ENCODE measurements at regions not wholly inside any gene's neighbourhood (a gene's known extent, or its start where the extent isn't known, plus 50 kb on each side); places are given as distances from the start of the nearest gene placed in this dataset.

DNA sequence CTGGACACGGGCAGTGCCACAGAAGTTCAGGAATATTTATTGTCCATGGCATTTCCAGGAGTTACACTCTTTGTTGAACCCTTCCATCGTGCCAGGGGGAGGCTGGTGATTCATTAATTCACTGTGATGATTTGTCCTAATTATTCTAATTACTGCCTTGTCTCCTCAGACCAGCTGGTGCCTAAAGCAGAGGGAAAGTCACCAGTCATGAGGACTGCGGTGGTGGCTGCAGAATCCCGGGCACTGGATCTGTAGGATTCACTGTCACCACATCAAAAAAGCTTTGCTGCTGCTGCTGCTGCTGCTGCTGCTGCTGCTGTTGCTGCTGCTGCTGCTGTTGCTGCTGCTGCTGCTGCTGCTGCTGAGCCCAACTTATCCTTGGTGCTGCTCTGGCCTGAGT is 908.2 kb downstream of the TSN start (continued):
- TF ChIP-seq, protein P1, sequence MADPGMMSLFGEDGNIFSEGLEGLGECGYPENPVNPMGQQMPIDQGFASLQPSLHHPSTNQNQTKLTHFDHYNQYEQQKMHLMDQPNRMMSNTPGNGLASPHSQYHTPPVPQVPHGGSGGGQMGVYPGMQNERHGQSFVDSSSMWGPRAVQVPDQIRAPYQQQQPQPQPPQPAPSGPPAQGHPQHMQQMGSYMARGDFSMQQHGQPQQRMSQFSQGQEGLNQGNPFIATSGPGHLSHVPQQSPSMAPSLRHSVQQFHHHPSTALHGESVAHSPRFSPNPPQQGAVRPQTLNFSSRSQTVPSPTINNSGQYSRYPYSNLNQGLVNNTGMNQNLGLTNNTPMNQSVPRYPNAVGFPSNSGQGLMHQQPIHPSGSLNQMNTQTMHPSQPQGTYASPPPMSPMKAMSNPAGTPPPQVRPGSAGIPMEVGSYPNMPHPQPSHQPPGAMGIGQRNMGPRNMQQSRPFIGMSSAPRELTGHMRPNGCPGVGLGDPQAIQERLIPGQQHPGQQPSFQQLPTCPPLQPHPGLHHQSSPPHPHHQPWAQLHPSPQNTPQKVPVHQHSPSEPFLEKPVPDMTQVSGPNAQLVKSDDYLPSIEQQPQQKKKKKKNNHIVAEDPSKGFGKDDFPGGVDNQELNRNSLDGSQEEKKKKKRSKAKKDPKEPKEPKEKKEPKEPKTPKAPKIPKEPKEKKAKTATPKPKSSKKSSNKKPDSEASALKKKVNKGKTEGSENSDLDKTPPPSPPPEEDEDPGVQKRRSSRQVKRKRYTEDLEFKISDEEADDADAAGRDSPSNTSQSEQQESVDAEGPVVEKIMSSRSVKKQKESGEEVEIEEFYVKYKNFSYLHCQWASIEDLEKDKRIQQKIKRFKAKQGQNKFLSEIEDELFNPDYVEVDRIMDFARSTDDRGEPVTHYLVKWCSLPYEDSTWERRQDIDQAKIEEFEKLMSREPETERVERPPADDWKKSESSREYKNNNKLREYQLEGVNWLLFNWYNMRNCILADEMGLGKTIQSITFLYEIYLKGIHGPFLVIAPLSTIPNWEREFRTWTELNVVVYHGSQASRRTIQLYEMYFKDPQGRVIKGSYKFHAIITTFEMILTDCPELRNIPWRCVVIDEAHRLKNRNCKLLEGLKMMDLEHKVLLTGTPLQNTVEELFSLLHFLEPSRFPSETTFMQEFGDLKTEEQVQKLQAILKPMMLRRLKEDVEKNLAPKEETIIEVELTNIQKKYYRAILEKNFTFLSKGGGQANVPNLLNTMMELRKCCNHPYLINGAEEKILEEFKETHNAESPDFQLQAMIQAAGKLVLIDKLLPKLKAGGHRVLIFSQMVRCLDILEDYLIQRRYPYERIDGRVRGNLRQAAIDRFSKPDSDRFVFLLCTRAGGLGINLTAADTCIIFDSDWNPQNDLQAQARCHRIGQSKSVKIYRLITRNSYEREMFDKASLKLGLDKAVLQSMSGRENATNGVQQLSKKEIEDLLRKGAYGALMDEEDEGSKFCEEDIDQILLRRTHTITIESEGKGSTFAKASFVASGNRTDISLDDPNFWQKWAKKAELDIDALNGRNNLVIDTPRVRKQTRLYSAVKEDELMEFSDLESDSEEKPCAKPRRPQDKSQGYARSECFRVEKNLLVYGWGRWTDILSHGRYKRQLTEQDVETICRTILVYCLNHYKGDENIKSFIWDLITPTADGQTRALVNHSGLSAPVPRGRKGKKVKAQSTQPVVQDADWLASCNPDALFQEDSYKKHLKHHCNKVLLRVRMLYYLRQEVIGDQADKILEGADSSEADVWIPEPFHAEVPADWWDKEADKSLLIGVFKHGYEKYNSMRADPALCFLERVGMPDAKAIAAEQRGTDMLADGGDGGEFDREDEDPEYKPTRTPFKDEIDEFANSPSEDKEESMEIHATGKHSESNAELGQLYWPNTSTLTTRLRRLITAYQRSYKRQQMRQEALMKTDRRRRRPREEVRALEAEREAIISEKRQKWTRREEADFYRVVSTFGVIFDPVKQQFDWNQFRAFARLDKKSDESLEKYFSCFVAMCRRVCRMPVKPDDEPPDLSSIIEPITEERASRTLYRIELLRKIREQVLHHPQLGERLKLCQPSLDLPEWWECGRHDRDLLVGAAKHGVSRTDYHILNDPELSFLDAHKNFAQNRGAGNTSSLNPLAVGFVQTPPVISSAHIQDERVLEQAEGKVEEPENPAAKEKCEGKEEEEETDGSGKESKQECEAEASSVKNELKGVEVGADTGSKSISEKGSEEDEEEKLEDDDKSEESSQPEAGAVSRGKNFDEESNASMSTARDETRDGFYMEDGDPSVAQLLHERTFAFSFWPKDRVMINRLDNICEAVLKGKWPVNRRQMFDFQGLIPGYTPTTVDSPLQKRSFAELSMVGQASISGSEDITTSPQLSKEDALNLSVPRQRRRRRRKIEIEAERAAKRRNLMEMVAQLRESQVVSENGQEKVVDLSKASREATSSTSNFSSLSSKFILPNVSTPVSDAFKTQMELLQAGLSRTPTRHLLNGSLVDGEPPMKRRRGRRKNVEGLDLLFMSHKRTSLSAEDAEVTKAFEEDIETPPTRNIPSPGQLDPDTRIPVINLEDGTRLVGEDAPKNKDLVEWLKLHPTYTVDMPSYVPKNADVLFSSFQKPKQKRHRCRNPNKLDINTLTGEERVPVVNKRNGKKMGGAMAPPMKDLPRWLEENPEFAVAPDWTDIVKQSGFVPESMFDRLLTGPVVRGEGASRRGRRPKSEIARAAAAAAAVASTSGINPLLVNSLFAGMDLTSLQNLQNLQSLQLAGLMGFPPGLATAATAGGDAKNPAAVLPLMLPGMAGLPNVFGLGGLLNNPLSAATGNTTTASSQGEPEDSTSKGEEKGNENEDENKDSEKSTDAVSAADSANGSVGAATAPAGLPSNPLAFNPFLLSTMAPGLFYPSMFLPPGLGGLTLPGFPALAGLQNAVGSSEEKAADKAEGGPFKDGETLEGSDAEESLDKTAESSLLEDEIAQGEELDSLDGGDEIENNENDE (IDR thresholded peaks at IDR 0.05; ENCODE audit: insufficient replicate concordance, low read length): no peak
- TF ChIP-seq HDAC2 (IDR thresholded peaks at IDR 0.05; ENCODE audit: borderline replicate concordance in 1 of 2, low read depth in 2 of 2, low read length in 2 of 2) (no peak), JUND (IDR thresholded peaks at IDR 0.05; ENCODE audit: low read length) (no peak), SAP30 (IDR thresholded peaks at IDR 0.05; ENCODE audit: insufficient read depth, insufficient replicate concordance, low read length) (no peak), TAF7 (optimal IDR thresholded peaks at IDR 0.05; ENCODE audit: borderline replicate concordance, low read depth, low read length) (no peak), CEBPB (IDR thresholded peaks at IDR 0.05; ENCODE audit: low read depth, low read length) (no peak), EGR1 (IDR thresholded peaks at IDR 0.05; ENCODE audit: borderline replicate concordance, low read depth, low read length) (no peak), CTBP2 (IDR thresholded peaks at IDR 0.05; ENCODE audit: borderline replicate concordance, insufficient read depth, insufficient read length, low read length) (no peak), RBBP5 (IDR thresholded peaks at IDR 0.05; ENCODE audit: borderline replicate concordance, low read depth, low read length) (no peak), SP1 (IDR thresholded peaks at IDR 0.05; ENCODE audit: low read depth, low read length) (no peak), TEAD4 (IDR thresholded peaks at IDR 0.05; ENCODE audit: low read depth, low read length) (no peak), KDM4A (IDR thresholded peaks at IDR 0.05; ENCODE audit: low read depth, low read length, severe bottlenecking) (no peak)
